ENCODE measurements at regions not wholly inside any gene's neighbourhood (a gene's known extent, or its start where the extent isn't known, plus 50 kb on each side); places are given as distances from the start of the nearest gene placed in this dataset.

DNA sequence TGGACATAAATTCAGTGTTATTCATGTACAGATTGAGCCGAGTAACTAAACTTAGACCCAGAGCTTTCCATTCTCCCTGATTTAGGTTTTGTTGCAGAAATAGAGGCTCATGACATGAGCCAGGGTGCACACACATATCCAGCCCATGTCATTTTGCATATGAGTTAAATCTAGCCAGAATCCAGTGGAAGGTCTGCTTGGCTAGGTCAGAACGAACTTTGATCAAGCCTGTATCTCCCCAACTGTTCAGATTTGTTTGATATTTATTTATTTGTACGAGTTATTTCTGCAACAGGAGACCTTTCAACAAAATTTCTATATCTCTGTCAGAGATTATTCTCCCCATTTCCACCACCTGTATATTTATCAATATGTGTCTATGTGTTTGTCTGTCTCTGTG lies 247.5 kb upstream of the THBS1 start:
- Mint-ChIP-seq H3K27ac (ENCODE audit: unreplicated experiment) (no peak overlapping the region), H3K27me3 (ENCODE audit: insufficient read depth, unreplicated experiment) (no peaks in the 10 kb centered on the region), H3K4me3 (ENCODE audit: unreplicated experiment) (no peak overlapping the region), H3K36me3 (ENCODE audit: insufficient read depth, unreplicated experiment) (no peaks in the 10 kb centered on the region), H3K4me1 (ENCODE audit: low read depth, unreplicated experiment) (peaks cover 19% of the 10 kb centered on the region), H3K9me3 (ENCODE audit: unreplicated experiment) (peaks cover 11% of the 10 kb centered on the region)
- TF ChIP-seq, protein P1, sequence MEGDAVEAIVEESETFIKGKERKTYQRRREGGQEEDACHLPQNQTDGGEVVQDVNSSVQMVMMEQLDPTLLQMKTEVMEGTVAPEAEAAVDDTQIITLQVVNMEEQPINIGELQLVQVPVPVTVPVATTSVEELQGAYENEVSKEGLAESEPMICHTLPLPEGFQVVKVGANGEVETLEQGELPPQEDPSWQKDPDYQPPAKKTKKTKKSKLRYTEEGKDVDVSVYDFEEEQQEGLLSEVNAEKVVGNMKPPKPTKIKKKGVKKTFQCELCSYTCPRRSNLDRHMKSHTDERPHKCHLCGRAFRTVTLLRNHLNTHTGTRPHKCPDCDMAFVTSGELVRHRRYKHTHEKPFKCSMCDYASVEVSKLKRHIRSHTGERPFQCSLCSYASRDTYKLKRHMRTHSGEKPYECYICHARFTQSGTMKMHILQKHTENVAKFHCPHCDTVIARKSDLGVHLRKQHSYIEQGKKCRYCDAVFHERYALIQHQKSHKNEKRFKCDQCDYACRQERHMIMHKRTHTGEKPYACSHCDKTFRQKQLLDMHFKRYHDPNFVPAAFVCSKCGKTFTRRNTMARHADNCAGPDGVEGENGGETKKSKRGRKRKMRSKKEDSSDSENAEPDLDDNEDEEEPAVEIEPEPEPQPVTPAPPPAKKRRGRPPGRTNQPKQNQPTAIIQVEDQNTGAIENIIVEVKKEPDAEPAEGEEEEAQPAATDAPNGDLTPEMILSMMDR (IDR thresholded peaks at IDR 0.05; ENCODE audit: insufficient read depth in 1 of 2, low read depth in 1 of 2, low read length in 1 of 2, severe bottlenecking in 1 of 2, unreplicated experiment in 1 of 2), result no peak
- DNase-seq, result no peak
- Histone ChIP-seq H3K27me3 (replicated peaks; ENCODE audit: control insufficient read depth, insufficient read depth, low read length) (no peaks in the 10 kb centered on the region), H3K36me3 (ENCODE audit: control insufficient read depth, insufficient read depth, low read length) (no peaks in the 10 kb centered on the region), H3K4me3 (ENCODE audit: low read depth, low read length) (no peak overlapping the region), H3K4me1 (peaks cover 7% of the 10 kb centered on the region), H3K9me3 (no peaks in the 10 kb centered on the region)
- POLR2A ChIA-PET, result no interaction called here
- no TSS peak for BruUV-seq (replicated peaks)
- CTCF ChIA-PET, result no interaction called here
- intact Hi-C loops (cut with micrococcal nuclease; ENCODE audit: unreplicated experiment), result no loop called here

DNA sequence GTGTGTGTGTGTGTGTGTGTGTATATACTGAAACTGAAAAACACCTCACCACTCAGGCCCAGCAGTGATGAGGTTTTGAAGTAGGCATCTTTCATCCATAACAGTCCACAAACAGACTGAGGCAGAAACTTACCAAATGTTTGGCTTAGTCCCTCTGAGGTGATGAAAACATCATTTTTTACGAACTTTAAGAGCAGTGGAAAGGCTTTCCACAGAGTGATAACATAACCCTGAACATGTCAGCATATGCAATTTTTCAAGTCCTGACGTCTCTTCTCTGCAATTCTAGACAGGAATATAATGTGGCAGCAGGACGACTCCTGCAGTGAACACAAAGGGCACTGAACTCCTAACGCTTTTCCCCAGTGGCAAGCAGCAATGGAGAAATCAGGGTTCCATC lies 247.0 kb upstream of the THBS1 start:
- peaks cover 12% of the 10 kb centered on the region for H3K4me1 ChIP-seq
- H3K4me3 ChIP-seq (ENCODE audit: low read depth, low read length), result no peak overlapping the region
- no peak overlapping the region for H3K4me3 Mint-ChIP-seq (ENCODE audit: unreplicated experiment)
- no peak for DNase-seq
- H3K9me3 Mint-ChIP-seq (ENCODE audit: unreplicated experiment), result peaks cover 12% of the 10 kb centered on the region
- H3K36me3 Mint-ChIP-seq (ENCODE audit: insufficient read depth, unreplicated experiment), result no peaks in the 10 kb centered on the region
- H3K36me3 ChIP-seq (ENCODE audit: control insufficient read depth, insufficient read depth, low read length), result no peaks in the 10 kb centered on the region
- POLR2A ChIA-PET, result no interaction called here
- CTCF ChIA-PET, result no interaction called here
- H3K4me1 Mint-ChIP-seq (ENCODE audit: low read depth, unreplicated experiment), result peaks cover 23% of the 10 kb centered on the region
- no peaks in the 10 kb centered on the region for H3K9me3 ChIP-seq
- no TSS peak for BruUV-seq (replicated peaks)
- intact Hi-C loops (cut with micrococcal nuclease; ENCODE audit: unreplicated experiment), result no loop called here
- no peak overlapping the region for H3K27ac Mint-ChIP-seq (ENCODE audit: unreplicated experiment)
- no peaks in the 10 kb centered on the region for H3K27me3 Mint-ChIP-seq (ENCODE audit: insufficient read depth, unreplicated experiment)
- H3K27me3 ChIP-seq (replicated peaks; ENCODE audit: control insufficient read depth, insufficient read depth, low read length), result no peaks in the 10 kb centered on the region
- TF ChIP-seq, protein P1 (IDR thresholded peaks at IDR 0.05; ENCODE audit: insufficient read depth in 1 of 2, low read depth in 1 of 2, low read length in 1 of 2, severe bottlenecking in 1 of 2, unreplicated experiment in 1 of 2), result no peak

DNA sequence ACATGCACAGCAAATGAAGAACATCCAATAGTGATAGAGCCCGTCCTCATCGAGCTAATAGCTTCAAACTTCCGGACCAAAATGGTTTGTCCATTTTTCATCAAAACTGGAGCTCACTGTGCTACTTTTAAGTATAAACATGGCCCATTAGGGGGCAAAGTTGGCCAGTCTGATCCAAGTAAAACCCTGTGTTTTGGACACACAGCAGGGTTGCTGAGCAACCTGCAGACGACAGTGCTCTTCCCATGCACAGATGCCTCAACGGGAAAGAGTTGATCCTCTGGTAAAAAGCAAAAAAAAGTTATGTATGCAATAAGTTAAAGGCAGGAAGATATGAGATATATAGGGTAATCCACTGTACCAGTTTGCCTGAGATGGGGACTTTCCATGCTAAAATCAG lies 244.0 kb upstream of the THBS1 start:
- Mint-ChIP-seq H3K4me1 (ENCODE audit: low read depth, unreplicated experiment) (peaks cover 23% of the 10 kb centered on the region), H3K27ac (ENCODE audit: unreplicated experiment) (no peak overlapping the region), H3K27me3 (ENCODE audit: insufficient read depth, unreplicated experiment) (no peaks in the 10 kb centered on the region), H3K36me3 (ENCODE audit: insufficient read depth, unreplicated experiment) (no peaks in the 10 kb centered on the region), H3K4me3 (ENCODE audit: unreplicated experiment) (no peak overlapping the region), H3K9me3 (ENCODE audit: unreplicated experiment) (peaks cover 18% of the 10 kb centered on the region)
- H3K4me1 ChIP-seq, result peaks cover 12% of the 10 kb centered on the region
- DNase-seq, result no peak
- POLR2A ChIA-PET, result no interaction called here
- H3K4me3 ChIP-seq (ENCODE audit: low read depth, low read length), result no peak overlapping the region
- H3K27me3 ChIP-seq (replicated peaks; ENCODE audit: control insufficient read depth, insufficient read depth, low read length), result no peaks in the 10 kb centered on the region
- TF ChIP-seq, protein P1 (IDR thresholded peaks at IDR 0.05; ENCODE audit: insufficient read depth in 1 of 2, low read depth in 1 of 2, low read length in 1 of 2, severe bottlenecking in 1 of 2, unreplicated experiment in 1 of 2), result no peak
- BruUV-seq (replicated peaks), result no TSS peak
- intact Hi-C loops (cut with micrococcal nuclease; ENCODE audit: unreplicated experiment), result no loop called here
- no peaks in the 10 kb centered on the region for H3K9me3 ChIP-seq
- CTCF ChIA-PET, result no interaction called here
- H3K36me3 ChIP-seq (ENCODE audit: control insufficient read depth, insufficient read depth, low read length), result no peaks in the 10 kb centered on the region

All from Caco-2 (cell line).